ENCODE measurements at regions not wholly inside any gene's neighbourhood (a gene's known extent, or its start where the extent isn't known, plus 50 kb on each side); places are given as distances from the start of the nearest gene placed in this dataset.

- TF ChIP-seq ONECUT2 (CRISPR knock-in tag; IDR thresholded peaks at IDR 0.05) (no peak), POLR2A (IDR thresholded peaks at IDR 0.05; ENCODE audit: insufficient read depth in 1 of 2, low read depth in 2 of 2, low read length in 2 of 2) (no peak), CTCF (CRISPR knock-in tag; IDR thresholded peaks at IDR 0.05) (no peak), ZNF776 (CRISPR knock-in tag; IDR thresholded peaks at IDR 0.05) (no peak), ZNF766 (CRISPR knock-in tag; IDR thresholded peaks at IDR 0.05; ENCODE audit: borderline replicate concordance) (no peak), MXD4 (CRISPR knock-in tag; IDR thresholded peaks at IDR 0.05) (no peak), EHMT2 (IDR thresholded peaks at IDR 0.05; ENCODE audit: borderline replicate concordance, low read depth, low read length) (no peak), ZBTB44 (CRISPR knock-in tag; IDR thresholded peaks at IDR 0.05) (no peak), ETV6 (CRISPR knock-in tag; conservative IDR thresholded peaks at IDR 0.05) (no peak), STAT5B (CRISPR knock-in tag; IDR thresholded peaks at IDR 0.05) (no peak), RBM39 (IDR thresholded peaks at IDR 0.05; ENCODE audit: low read depth, low read length, poor library complexity, severe bottlenecking) (no peak), ZFP82 (CRISPR knock-in tag; IDR thresholded peaks at IDR 0.05; ENCODE audit: borderline replicate concordance) (no peak), NR2F1 (CRISPR knock-in tag; IDR thresholded peaks at IDR 0.05) (no peak), MAX (IDR thresholded peaks at IDR 0.05) (no peak)
Observed at GRCh38 chr4:65193985-65194384, 476.3 kb downstream of the EPHA5 start.

Data from HepG2 (cell line).